ENCODE measurements at regions not wholly inside any gene's neighbourhood (a gene's known extent, or its start where the extent isn't known, plus 50 kb on each side); places are given as distances from the start of the nearest gene placed in this dataset.

DNA sequence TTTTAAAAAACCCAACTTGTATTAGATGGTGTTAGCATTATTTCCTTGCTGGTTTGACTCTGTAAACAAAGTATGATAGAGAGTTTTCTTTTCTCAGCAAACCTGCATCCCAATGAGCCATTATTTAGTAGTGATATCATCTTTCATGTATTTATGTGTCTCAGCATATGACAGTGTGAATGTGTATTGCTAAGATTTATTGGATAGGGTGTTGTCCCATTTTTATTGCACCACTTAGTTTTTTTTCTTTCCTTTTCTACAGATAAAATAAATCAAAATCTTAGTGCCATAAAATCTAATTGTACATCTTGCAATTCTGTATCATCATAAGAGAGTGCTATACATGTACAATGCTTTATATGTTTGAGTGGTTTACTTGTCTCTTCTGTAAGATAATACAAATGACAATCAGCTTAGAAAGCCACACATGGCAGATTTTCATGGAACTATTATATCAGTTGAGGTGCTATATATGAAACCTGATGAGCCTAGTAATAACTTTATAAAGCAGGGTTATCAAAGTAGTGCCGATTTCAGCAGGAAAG is 149.2 kb upstream of the CYLC2 start:
- Histone ChIP-seq H3K4me3 (ENCODE audit: low read depth, low read length) (no peak overlapping the region), H3K36me3 (ENCODE audit: control insufficient read depth, insufficient read depth, low read length) (no peaks in the 10 kb centered on the region), H3K27me3 (ENCODE audit: control insufficient read depth, insufficient read depth, low read length) (no peaks in the 10 kb centered on the region), H3K9me3 (ENCODE audit: control insufficient read depth, insufficient read depth, low read length) (no peaks in the 10 kb centered on the region), H3K27ac (ENCODE audit: low read depth, low read length) (no peak overlapping the region), H3K4me1 (ENCODE audit: control insufficient read depth, insufficient read depth, low read length) (no peaks in the 10 kb centered on the region)
- WGBS (ENCODE audit: insufficient coverage): no CpG with 5 or more reads among the region's 1 CpG
- peak in 1 of 6 donors; percentile 34 for DNase-seq (ENCODE audit: low read depth in 4 of 6, low spot score in 6 of 6)

DNA sequence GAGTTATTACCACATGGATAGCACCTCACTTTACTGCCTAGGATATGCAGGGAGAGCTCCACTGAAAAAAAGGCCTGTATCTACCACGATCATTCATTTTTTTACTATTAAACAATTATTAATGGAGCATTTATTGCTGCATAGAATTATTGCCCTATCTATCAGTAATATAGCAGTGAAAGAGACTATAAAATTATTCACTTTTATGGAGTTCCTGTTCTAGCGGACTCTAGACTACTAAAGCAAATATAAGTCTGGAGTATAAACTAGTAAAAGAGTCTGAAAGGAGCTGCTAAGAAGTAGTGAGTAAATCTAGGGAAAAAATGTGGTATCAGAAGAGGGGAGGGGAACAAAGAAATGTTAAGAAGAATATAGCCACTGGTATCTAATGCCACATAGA is 150.4 kb upstream of the CYLC2 start:
- H3K4me1 ChIP-seq (ENCODE audit: control insufficient read depth, insufficient read depth, low read length): no peaks in the 10 kb centered on the region
- no CpG with 5 or more reads among the region's 2 CpGs for WGBS (ENCODE audit: insufficient coverage)
- no peak for DNase-seq (ENCODE audit: low read depth in 4 of 6, low spot score in 6 of 6)
- H3K4me3 ChIP-seq (ENCODE audit: low read depth, low read length): no peak overlapping the region
- no peaks in the 10 kb centered on the region for H3K27me3 ChIP-seq (ENCODE audit: control insufficient read depth, insufficient read depth, low read length)
- no peaks in the 10 kb centered on the region for H3K9me3 ChIP-seq (ENCODE audit: control insufficient read depth, insufficient read depth, low read length)
- H3K36me3 ChIP-seq (ENCODE audit: control insufficient read depth, insufficient read depth, low read length): no peaks in the 10 kb centered on the region
- H3K27ac ChIP-seq (ENCODE audit: low read depth, low read length): no peak overlapping the region

DNA sequence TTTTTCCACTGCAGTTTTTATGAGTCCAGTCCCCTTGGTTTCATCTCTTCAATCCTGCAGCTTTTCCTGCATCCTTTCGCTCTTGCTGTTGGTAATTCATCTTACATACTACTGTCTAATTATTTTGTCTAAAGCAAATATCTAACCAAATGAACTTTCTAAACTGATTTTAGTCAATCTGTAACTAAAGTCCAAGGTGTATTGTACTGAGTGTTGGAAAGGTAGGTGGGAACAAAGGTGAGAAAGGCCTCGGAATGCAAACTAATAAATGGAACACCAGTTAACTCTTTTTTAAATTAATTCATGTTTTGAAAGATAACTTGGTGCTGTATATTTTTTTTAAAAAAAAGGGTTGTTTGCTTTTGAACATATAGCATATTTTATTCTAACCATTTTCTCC is 152.7 kb upstream of the CYLC2 start:
- no CpG with 5 or more reads among the region's 2 CpGs for WGBS (ENCODE audit: insufficient coverage)
- no peak for DNase-seq (ENCODE audit: low read depth in 4 of 6, low spot score in 6 of 6)

DNA sequence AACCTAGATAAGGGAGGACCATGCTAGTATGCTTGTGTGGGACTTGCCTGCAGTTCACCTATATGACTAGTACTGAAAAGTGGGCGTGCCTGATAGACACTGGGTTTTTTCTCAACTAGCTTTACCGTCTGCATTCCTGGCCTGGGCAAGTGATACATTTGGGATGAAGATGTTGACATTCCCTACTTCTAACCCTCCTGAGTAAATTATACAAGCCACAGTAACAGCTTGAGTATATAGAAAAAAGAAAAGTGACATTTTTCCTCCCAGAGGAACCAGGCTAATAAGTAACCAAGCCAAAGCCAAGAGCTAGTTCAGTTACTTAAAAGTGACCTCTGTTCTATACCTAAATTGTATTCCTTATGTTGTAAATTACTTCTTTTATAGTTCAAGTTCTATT is 153.8 kb upstream of the CYLC2 start:
- no CpG with 5 or more reads among the region's 2 CpGs for WGBS (ENCODE audit: insufficient coverage)
- no peak overlapping the region for H3K27ac ChIP-seq (ENCODE audit: low read depth, low read length)

More for the DNA sequence above, 152.7 kb upstream of the CYLC2 start:
- Histone ChIP-seq H3K9me3 (ENCODE audit: control insufficient read depth, insufficient read depth, low read length) (no peaks in the 10 kb centered on the region), H3K4me3 (ENCODE audit: low read depth, low read length) (no peak overlapping the region), H3K27me3 (ENCODE audit: control insufficient read depth, insufficient read depth, low read length) (no peaks in the 10 kb centered on the region), H3K4me1 (ENCODE audit: control insufficient read depth, insufficient read depth, low read length) (no peaks in the 10 kb centered on the region), H3K27ac (ENCODE audit: low read depth, low read length) (no peak overlapping the region), H3K36me3 (ENCODE audit: control insufficient read depth, insufficient read depth, low read length) (no peaks in the 10 kb centered on the region)

DNA sequence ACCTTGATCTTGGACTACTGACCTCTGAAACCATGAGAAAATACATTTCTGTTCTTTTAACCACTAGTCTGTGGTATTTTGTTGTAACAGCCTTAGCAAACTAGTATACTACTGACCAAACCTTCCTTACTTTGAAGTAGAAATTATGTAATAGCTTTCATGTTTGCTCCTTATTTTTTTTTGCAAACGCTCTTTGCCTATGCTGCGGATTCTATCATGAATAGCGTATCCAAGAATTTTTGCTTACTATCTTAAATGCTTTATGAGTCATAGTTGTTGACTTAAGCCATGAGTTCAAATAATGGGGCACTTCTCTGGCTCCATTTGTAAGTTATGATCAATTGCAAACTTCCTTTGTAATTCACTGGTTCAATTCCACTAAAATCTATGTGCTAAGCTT is 154.8 kb upstream of the CYLC2 start:
- no peak overlapping the region for H3K4me3 ChIP-seq (ENCODE audit: low read depth, low read length)
- no CpG with 5 or more reads among the region's 3 CpGs for WGBS (ENCODE audit: insufficient coverage)
- no peak overlapping the region for H3K27ac ChIP-seq (ENCODE audit: low read depth, low read length)
- no peaks in the 10 kb centered on the region for H3K27me3 ChIP-seq (ENCODE audit: control insufficient read depth, insufficient read depth, low read length)
- no peaks in the 10 kb centered on the region for H3K9me3 ChIP-seq (ENCODE audit: control insufficient read depth, insufficient read depth, low read length)
- H3K4me1 ChIP-seq (ENCODE audit: control insufficient read depth, insufficient read depth, low read length): no peaks in the 10 kb centered on the region
- H3K36me3 ChIP-seq (ENCODE audit: control insufficient read depth, insufficient read depth, low read length): no peaks in the 10 kb centered on the region
- no peak for DNase-seq (ENCODE audit: low read depth in 4 of 6, low spot score in 6 of 6)

More for the DNA sequence above, 153.8 kb upstream of the CYLC2 start:
- Histone ChIP-seq H3K4me3 (ENCODE audit: low read depth, low read length) (no peak overlapping the region), H3K9me3 (ENCODE audit: control insufficient read depth, insufficient read depth, low read length) (no peaks in the 10 kb centered on the region), H3K4me1 (ENCODE audit: control insufficient read depth, insufficient read depth, low read length) (no peaks in the 10 kb centered on the region), H3K27me3 (ENCODE audit: control insufficient read depth, insufficient read depth, low read length) (no peaks in the 10 kb centered on the region), H3K36me3 (ENCODE audit: control insufficient read depth, insufficient read depth, low read length) (no peaks in the 10 kb centered on the region)
- no peak for DNase-seq (ENCODE audit: low read depth in 4 of 6, low spot score in 6 of 6)

DNA sequence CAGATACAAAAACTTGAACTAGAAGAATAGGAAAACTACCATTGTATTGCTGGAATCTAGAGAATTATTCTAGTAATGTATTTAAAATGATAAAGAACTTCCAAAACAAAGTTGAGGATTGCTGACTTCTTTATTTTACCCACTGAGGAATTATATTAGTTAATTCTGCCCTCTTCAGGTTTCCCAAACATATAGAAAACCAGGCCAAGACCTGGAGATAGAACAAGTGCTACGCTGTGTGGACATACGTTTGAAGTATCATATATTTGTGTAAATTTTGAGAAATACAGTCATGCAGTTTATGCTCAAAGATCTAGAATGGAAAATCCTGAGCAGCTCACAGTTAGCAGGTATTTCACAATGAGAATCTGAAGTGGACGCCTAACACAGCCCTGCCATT is 162.3 kb upstream of the CYLC2 start:
- H3K36me3 ChIP-seq (ENCODE audit: control insufficient read depth, insufficient read depth, low read length): no peaks in the 10 kb centered on the region
- no peak for DNase-seq (ENCODE audit: low read depth in 4 of 6, low spot score in 6 of 6)
- no peak overlapping the region for H3K27ac ChIP-seq (ENCODE audit: low read depth, low read length)
- no peaks in the 10 kb centered on the region for H3K9me3 ChIP-seq (ENCODE audit: control insufficient read depth, insufficient read depth, low read length)
- no peaks in the 10 kb centered on the region for H3K27me3 ChIP-seq (ENCODE audit: control insufficient read depth, insufficient read depth, low read length)
- no peaks in the 10 kb centered on the region for H3K4me1 ChIP-seq (ENCODE audit: control insufficient read depth, insufficient read depth, low read length)
- 86% methylated on average over 3 of the region's 3 CpGs for WGBS (ENCODE audit: insufficient coverage)
- H3K4me3 ChIP-seq (ENCODE audit: low read depth, low read length): no peak overlapping the region

DNA sequence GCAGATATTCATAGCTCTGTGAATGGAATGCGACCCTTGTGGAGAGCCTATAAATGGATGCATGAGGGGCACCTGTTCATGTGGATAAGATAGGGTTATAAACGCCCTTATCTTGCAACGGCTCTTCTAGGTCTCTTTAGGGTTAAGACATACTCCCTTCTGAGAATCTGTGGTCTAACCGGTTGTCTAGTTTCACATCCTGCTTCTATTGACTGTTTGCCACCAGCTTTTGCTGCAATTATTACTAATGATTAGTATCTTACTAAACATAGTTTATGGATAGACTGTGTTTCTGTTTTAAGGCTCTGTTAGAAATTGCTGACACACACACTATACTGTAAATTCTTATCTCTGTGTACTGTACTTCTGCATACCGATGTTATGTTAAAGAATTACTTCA is 198.9 kb upstream of the CYLC2 start:
- Histone ChIP-seq H3K36me3 (ENCODE audit: control insufficient read depth, insufficient read depth, low read length) (no peaks in the 10 kb centered on the region), H3K27ac (ENCODE audit: low read depth, low read length) (no peak overlapping the region), H3K9me3 (ENCODE audit: control insufficient read depth, insufficient read depth, low read length) (no peaks in the 10 kb centered on the region), H3K4me1 (ENCODE audit: control insufficient read depth, insufficient read depth, low read length) (no peaks in the 10 kb centered on the region), H3K27me3 (ENCODE audit: control insufficient read depth, insufficient read depth, low read length) (no peaks in the 10 kb centered on the region), H3K4me3 (ENCODE audit: low read depth, low read length) (no peak overlapping the region)
- no peak for DNase-seq (ENCODE audit: low read depth in 4 of 6, low spot score in 6 of 6)
- 92% methylated on average over 2 of the region's 5 CpGs for WGBS (ENCODE audit: insufficient coverage)

DNA sequence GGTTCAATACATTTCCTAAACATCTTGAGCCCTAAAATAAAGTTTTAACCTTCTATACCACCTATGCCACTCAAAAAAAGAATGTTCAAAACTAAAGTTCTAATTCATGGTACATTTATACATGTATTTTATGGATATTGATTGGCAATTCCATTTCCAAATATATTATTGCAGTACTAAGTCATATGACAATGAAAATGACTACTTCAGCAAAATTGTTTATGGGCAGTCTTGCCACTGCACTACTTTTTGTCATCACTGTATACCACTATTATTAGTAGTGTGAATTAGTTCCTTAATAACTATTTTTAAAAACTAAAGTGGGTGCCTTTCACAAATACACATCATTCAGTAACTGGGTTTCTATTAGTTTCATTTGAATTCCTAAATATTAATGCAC is 199.6 kb upstream of the CYLC2 start:
- Histone ChIP-seq H3K4me1 (ENCODE audit: control insufficient read depth, insufficient read depth, low read length) (no peaks in the 10 kb centered on the region), H3K9me3 (ENCODE audit: control insufficient read depth, insufficient read depth, low read length) (no peaks in the 10 kb centered on the region), H3K27ac (ENCODE audit: low read depth, low read length) (no peak overlapping the region), H3K36me3 (ENCODE audit: control insufficient read depth, insufficient read depth, low read length) (no peaks in the 10 kb centered on the region), H3K27me3 (ENCODE audit: control insufficient read depth, insufficient read depth, low read length) (no peaks in the 10 kb centered on the region), H3K4me3 (ENCODE audit: low read depth, low read length) (no peak overlapping the region)
- DNase-seq (ENCODE audit: low read depth in 4 of 6, low spot score in 6 of 6): no peak

DNA sequence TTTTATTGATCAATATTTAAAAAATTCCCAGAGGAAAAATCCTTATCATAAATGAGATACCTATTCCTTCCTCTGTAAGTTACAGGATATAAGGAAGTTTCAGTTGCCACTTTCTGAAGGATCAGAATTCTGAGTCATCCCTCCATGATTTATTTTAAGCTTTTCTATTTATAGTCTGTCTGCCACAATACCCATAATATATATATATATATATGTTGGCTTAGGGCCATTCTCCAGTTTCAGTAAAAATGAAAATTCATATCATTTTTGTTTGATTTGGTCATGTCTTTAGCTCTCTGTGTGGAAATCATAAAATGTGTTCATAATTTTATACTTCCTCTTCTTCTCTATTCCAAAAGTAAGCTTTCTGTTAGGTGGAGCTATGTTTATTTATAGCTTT is 215.8 kb upstream of the CYLC2 start:
- no peak overlapping the region for H3K27ac ChIP-seq (ENCODE audit: low read depth, low read length)
- H3K4me1 ChIP-seq (ENCODE audit: control insufficient read depth, insufficient read depth, low read length): no peaks in the 10 kb centered on the region
- no peaks in the 10 kb centered on the region for H3K27me3 ChIP-seq (ENCODE audit: control insufficient read depth, insufficient read depth, low read length)
- no peak for DNase-seq (ENCODE audit: low read depth in 4 of 6, low spot score in 6 of 6)
- H3K9me3 ChIP-seq (ENCODE audit: control insufficient read depth, insufficient read depth, low read length): no peaks in the 10 kb centered on the region
- H3K36me3 ChIP-seq (ENCODE audit: control insufficient read depth, insufficient read depth, low read length): no peaks in the 10 kb centered on the region
- no peak overlapping the region for H3K4me3 ChIP-seq (ENCODE audit: low read depth, low read length)

DNA sequence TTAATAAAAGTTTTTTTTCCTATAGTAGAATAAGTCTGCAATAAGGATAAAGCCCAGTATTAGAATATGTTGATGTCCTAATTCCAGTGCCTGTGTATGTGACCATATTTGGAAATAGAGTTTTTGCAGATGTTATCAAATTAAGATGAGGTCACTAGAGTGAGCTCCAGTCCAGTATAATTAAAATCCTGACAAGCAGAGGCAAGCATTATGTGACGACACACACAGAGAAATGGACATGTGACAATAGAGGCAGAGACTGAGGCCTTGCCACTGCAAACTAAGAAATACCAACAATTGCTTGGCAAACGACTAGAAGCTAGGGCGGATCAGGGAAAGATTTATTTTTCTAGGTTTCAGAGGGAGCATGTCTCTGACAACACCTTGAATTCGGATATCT is 216.4 kb upstream of the CYLC2 start:
- Histone ChIP-seq H3K36me3 (ENCODE audit: control insufficient read depth, insufficient read depth, low read length) (no peaks in the 10 kb centered on the region), H3K27me3 (ENCODE audit: control insufficient read depth, insufficient read depth, low read length) (no peaks in the 10 kb centered on the region), H3K27ac (ENCODE audit: low read depth, low read length) (no peak overlapping the region), H3K4me1 (ENCODE audit: control insufficient read depth, insufficient read depth, low read length) (no peaks in the 10 kb centered on the region), H3K9me3 (ENCODE audit: control insufficient read depth, insufficient read depth, low read length) (no peaks in the 10 kb centered on the region), H3K4me3 (ENCODE audit: low read depth, low read length) (no peak overlapping the region)
- no peak for DNase-seq (ENCODE audit: low read depth in 4 of 6, low spot score in 6 of 6)
- WGBS (ENCODE audit: insufficient coverage): 33% methylated on average over 1 of the region's 4 CpGs

Measured in spinal cord (tissue), 9 donors.